HCT116 (cell line): ENCODE measurements at regions not wholly inside any gene's neighbourhood (a gene's known extent, or its start where the extent isn't known, plus 50 kb on each side); places are given as distances from the start of the nearest gene placed in this dataset.

ENCODE experiments used
- ATF3 ChIP-seq: IDR thresholded peaks from 2 replicates; pipeline ENCODE4 v1.6.1; 2012
- CEBPB ChIP-seq: IDR thresholded peaks from 2 replicates; pipeline ENCODE4 v1.6.1; 2012; ENCODE audit warnings: low read depth
- CTCF ChIP-seq, 3 experiments: fragments of 200-600 bp in 1 of 3; sonication (generic) in 1 of 3; IDR thresholded peaks in 2 of 3; conservative IDR thresholded peaks in 1 of 3; 2 replicates each; pipeline ENCODE4 v1.5.1; 2012 to 2017; ENCODE audit warnings: low read depth in 2 of 3, low read length in 2 of 3, antibody characterized with exemption in 1 of 3, borderline replicate concordance in 1 of 3, control low read depth in 1 of 3, mild to moderate bottlenecking in 1 of 3, mixed read lengths in 1 of 3, mixed run types in 1 of 3, moderate library complexity in 1 of 3; ENCODE audit not compliant: insufficient read depth in 1 of 3
- EZH2phosphoT487 ChIP-seq: fragments of 200-600 bp; IDR thresholded peaks from 2 replicates; pipeline ENCODE4 v1.6.1; 2018; ENCODE audit warnings: antibody characterized with exemption, borderline replicate concordance
- POLR2A ChIP-seq: IDR thresholded peaks from 2 replicates; pipeline ENCODE4 v1.7.0; 2011; ENCODE audit warnings: borderline replicate concordance; ENCODE audit not compliant: insufficient read depth, insufficient read length; ENCODE audit errors: extremely low read depth
- POLR2AphosphoS5 ChIP-seq: IDR thresholded peaks from 2 replicates; pipeline ENCODE4 v1.6.1; 2011; ENCODE audit warnings: mild to moderate bottlenecking, low read depth, low read length, moderate library complexity
- RAD21 ChIP-seq: IDR thresholded peaks from 2 replicates; pipeline ENCODE4 v1.6.1; 2012; ENCODE audit warnings: low read depth, mild to moderate bottlenecking
- REST ChIP-seq: IDR thresholded peaks from 2 replicates; pipeline ENCODE4 v1.6.1; 2012; ENCODE audit warnings: low read depth
- SIN3A ChIP-seq: IDR thresholded peaks from 2 replicates; pipeline ENCODE4 v1.6.1; 2012; ENCODE audit warnings: low read depth
- SP1 ChIP-seq: IDR thresholded peaks from 2 replicates; pipeline ENCODE4 v1.6.1; 2012; ENCODE audit warnings: low read depth
- TCF7L2 ChIP-seq: IDR thresholded peaks from 2 replicates; pipeline ENCODE4 v1.7.0; 2011; ENCODE audit warnings: borderline replicate concordance, inconsistent platforms; ENCODE audit not compliant: insufficient read depth, insufficient read length; ENCODE audit errors: extremely low read depth
- YY1 ChIP-seq: IDR thresholded peaks from 2 replicates; pipeline ENCODE4 v1.6.1; 2011; ENCODE audit warnings: low read length, low read depth, moderate library complexity, mild to moderate bottlenecking; ENCODE audit not compliant: insufficient replicate concordance; ENCODE audit errors: extremely low read depth
- ZFX ChIP-seq: fragments of 450-650 bp; IDR thresholded peaks from 2 replicates; pipeline ENCODE4 v1.6.1; 2017

GRCh38 chr4:141567326-141567915 lies 69.0 kb upstream of the IL15 start:
- no peak for TF ChIP-seq POLR2A
- TF ChIP-seq CTCF (IDR thresholded peaks at IDR 0.05 in 2 of 3, conservative IDR thresholded peaks at IDR 0.05 in 1 of 3; ENCODE audit: borderline replicate concordance in 1 of 3, insufficient read depth in 1 of 3, low read depth in 2 of 3, low read length in 2 of 3): no peak
- no peak for TF ChIP-seq REST
- TF ChIP-seq YY1: no peak
- no peak for TF ChIP-seq ATF3
- TF ChIP-seq CEBPB: no peak
- TF ChIP-seq EZH2phosphoT487: no peak
- TF ChIP-seq SP1: no peak
- no peak for TF ChIP-seq POLR2AphosphoS5
- TF ChIP-seq ZFX: no peak
- no peak for TF ChIP-seq TCF7L2
- no peak for TF ChIP-seq SIN3A
- no peak for TF ChIP-seq RAD21
